HepG2 (cell line): ENCODE measurements at regions not wholly inside any gene's neighbourhood (a gene's known extent, or its start where the extent isn't known, plus 50 kb on each side); places are given as distances from the start of the nearest gene placed in this dataset.
A peak's percentile ranks its signal among the peaks of the same experiment; 100 is the strongest.
"Not testable (repeated sequence)": the region's sequence is repeated elsewhere in the genome, so short reads cannot be mapped to it uniquely, and the experiment has no call there.

Experiments
- ATAC-seq: fragments of 200-7000 bp; cut with Tn5 transposase; 3 replicates; pipeline ENCODE4 v1.9.1; 2020; ENCODE audit warnings: mild to moderate bottlenecking, moderate library complexity
- BruUV-seq: library from RNA; stranded (reverse); fragments of 400-500 nt; replicated peaks from 2 replicates; lab custom pipeline; 2021; lab: Mats Ljungman, UMichigan
- CTCF ChIA-PET: fragments of 300-600 bp; formaldehyde crosslinking; extraction: SDS; loops from one replicate; lab custom pipeline; 2021; ENCODE audit warnings: low total read pairs, inconsistent platforms, low intra/inter-chr PET ratio; lab: Yijun Ruan, JAX
- POLR2A ChIA-PET: fragments of 350-600 bp; sonication (Branson Sonifier 250); formaldehyde crosslinking; loops from one replicate; lab custom pipeline; 2020; ENCODE audit warnings: antibody characterized with exemption, inconsistent platforms; lab: Yijun Ruan, JAX
- DNase-seq: peaks from one replicate; pipeline ENCODE4 v3.0.0-alpha.2; 2015; ENCODE audit warnings: low spot score
- FAIRE-seq: peaks from 3 replicates; lab custom pipeline; 2011; peaks lifted over from hg19 to GRCh38; lab: Jason Lieb, UNC
- H2AFZ ChIP-seq: one replicate; pipeline ENCODE4 v1.6.1; 2011; ENCODE audit warnings: low read length, inconsistent platforms
- H3K27ac ChIP-seq: fragments of 300-600 bp; 3 replicates; pipeline ENCODE4 v1.8.0; 2011; ENCODE audit warnings: mixed run types, mild to moderate bottlenecking, mixed read lengths, low read length, inconsistent platforms; ENCODE audit not compliant: insufficient read depth; ENCODE audit errors: extremely low read length
- H3K27me3 ChIP-seq, 2 experiments: fragments of 200-600 bp in 1 of 2; 2 replicates in 1 of 2; 3 replicates in 1 of 2; pipeline versions ENCODE4 v1.6.0 to v1.8.0; 2011; ENCODE audit warnings: low read length in 2 of 2, mild to moderate bottlenecking in 2 of 2, moderate library complexity in 2 of 2, inconsistent platforms in 1 of 2; ENCODE audit not compliant: insufficient read depth in 2 of 2, control insufficient read depth in 1 of 2
- H3K36me3 ChIP-seq, 2 experiments: fragments of 200-600 bp in 1 of 2; replicated peaks in 1 of 2; 2 replicates in 1 of 2; 3 replicates in 1 of 2; pipeline versions ENCODE4 v1.5.1 to v1.8.0; 2011; ENCODE audit warnings: low read length in 2 of 2, inconsistent platforms in 1 of 2; ENCODE audit not compliant: insufficient read depth in 2 of 2, control insufficient read depth in 1 of 2
- H3K4me1 ChIP-seq: 2 replicates; pipeline ENCODE4 v1.5.1; 2012; ENCODE audit warnings: low read length, inconsistent platforms; ENCODE audit not compliant: insufficient read depth
- H3K4me2 ChIP-seq: 2 replicates; pipeline ENCODE4 v1.6.0; 2011; ENCODE audit warnings: low read depth, low read length, inconsistent platforms
- H3K4me3 ChIP-seq, 3 experiments: fragments of 200-600 bp in 1 of 3; sonication (generic), shearing (Covaris generic) in 1 of 3; replicated peaks in 1 of 3; 2 replicates each; pipeline ENCODE4 v1.5.1; 2011 to 2016; ENCODE audit warnings: low read length in 3 of 3, inconsistent platforms in 2 of 3, low read depth in 2 of 3, mild to moderate bottlenecking in 2 of 3, control low read depth in 1 of 3, mixed read lengths in 1 of 3; ENCODE audit not compliant: insufficient read depth in 1 of 3
- H3K79me2 ChIP-seq: one replicate; pipeline ENCODE4 v1.6.1; 2011; ENCODE audit warnings: low read length, inconsistent platforms; ENCODE audit not compliant: insufficient read depth
- H3K9ac ChIP-seq: 2 replicates; pipeline ENCODE4 v1.6.0; 2011; ENCODE audit warnings: mild to moderate bottlenecking, low read depth, low read length, inconsistent platforms; ENCODE audit not compliant: insufficient read depth
- H3K9me3 ChIP-seq: 2 replicates; pipeline ENCODE4 v1.5.1; 2012; ENCODE audit warnings: mild to moderate bottlenecking, low read length
- H4K20me1 ChIP-seq: 2 replicates; pipeline ENCODE4 v1.6.0; 2011; ENCODE audit warnings: inconsistent platforms, mild to moderate bottlenecking, low read length, moderate library complexity; ENCODE audit not compliant: insufficient read depth
- CAMTA2 ChIP-seq: sonication (generic); formaldehyde crosslinking; IDR thresholded peaks from 2 replicates; pipeline ENCODE4 v1.4.0; 2020; ENCODE audit warnings: mild to moderate bottlenecking, missing genetic modification reagents, borderline replicate concordance
- ELF4 ChIP-seq: sonication (generic); formaldehyde crosslinking; IDR thresholded peaks from 2 replicates; pipeline ENCODE4 v1.5.0; 2020; ENCODE audit warnings: missing genetic modification reagents, mild to moderate bottlenecking, moderate library complexity, borderline replicate concordance
- JDP2 ChIP-seq: sonication (generic); formaldehyde crosslinking; IDR thresholded peaks from 2 replicates; pipeline ENCODE4 v1.8.1; 2022; ENCODE audit warnings: missing genetic modification reagents, borderline replicate concordance
- MAFF ChIP-seq: IDR thresholded peaks from 2 replicates; pipeline ENCODE4 v1.6.1; 2011; ENCODE audit warnings: low read depth, low read length, improper control_type of control experiment
- MAFK ChIP-seq, 2 experiments: IDR thresholded peaks in 1 of 2; conservative IDR thresholded peaks in 1 of 2; 2 replicates each; pipeline ENCODE4 v1.6.1; 2011; ENCODE audit warnings: improper control_type of control experiment in 2 of 2, low read length in 2 of 2
- NCOR1 ChIP-seq: fragments of 200-600 bp; sonication (generic); IDR thresholded peaks from 2 replicates; pipeline ENCODE4 v1.7.0; 2017; ENCODE audit warnings: antibody characterized with exemption, low read length, borderline replicate concordance
- PRPF4 ChIP-seq: fragments of 200-400 bp; formaldehyde crosslinking; IDR thresholded peaks from 2 replicates; pipeline ENCODE4 v1.6.1; 2016; ENCODE audit warnings: low read length, low read depth; ENCODE audit not compliant: poor library complexity, severe bottlenecking
- ZBTB26 ChIP-seq: IDR thresholded peaks from 2 replicates; pipeline ENCODE4 v1.6.1; 2016; ENCODE audit warnings: missing compliant biosample characterization, missing genetic modification reagents, borderline replicate concordance
- ZBTB39 ChIP-seq: sonication (generic); formaldehyde crosslinking; IDR thresholded peaks from 2 replicates; pipeline ENCODE4 v1.5.0; 2020; ENCODE audit warnings: missing genetic modification reagents
- ZBTB42 ChIP-seq: sonication (generic); formaldehyde crosslinking; IDR thresholded peaks from 2 replicates; pipeline ENCODE4 v1.5.0; 2020; ENCODE audit warnings: mild to moderate bottlenecking, missing genetic modification reagents
- ZMYM4 ChIP-seq: sonication (generic); formaldehyde crosslinking; IDR thresholded peaks from 2 replicates; pipeline ENCODE4 v1.8.1; 2023; ENCODE audit warnings: mild to moderate bottlenecking, missing genetic modification reagents
- ZNF30 ChIP-seq: sonication (generic); formaldehyde crosslinking; IDR thresholded peaks from 2 replicates; pipeline ENCODE4 v1.5.0; 2020; ENCODE audit warnings: mild to moderate bottlenecking, missing genetic modification reagents
- WGBS: methylation state at CpG from one replicate; pipeline ENCODE4 v1.1.6; 2017; ENCODE audit warnings: low lambda C conversion rate; 5-methylcytosine and 5-hydroxymethylcytosine counted together
- in situ Hi-C: cut with HindIII; loops from 2 replicates; pipeline ENCODE4 v1.10.0; 2017; ENCODE audit warnings: low pct_unique_long_range_greater_than_20kb; ENCODE audit not compliant: extremely low pct_ligation_motif_present
- intact Hi-C: fragments of 100-400 bp; cut with micrococcal nuclease; formaldehyde crosslinking; loops from one replicate; pipeline ENCODE4 v1.10.0; 2022; ENCODE audit not compliant: unreplicated experiment

DNA sequence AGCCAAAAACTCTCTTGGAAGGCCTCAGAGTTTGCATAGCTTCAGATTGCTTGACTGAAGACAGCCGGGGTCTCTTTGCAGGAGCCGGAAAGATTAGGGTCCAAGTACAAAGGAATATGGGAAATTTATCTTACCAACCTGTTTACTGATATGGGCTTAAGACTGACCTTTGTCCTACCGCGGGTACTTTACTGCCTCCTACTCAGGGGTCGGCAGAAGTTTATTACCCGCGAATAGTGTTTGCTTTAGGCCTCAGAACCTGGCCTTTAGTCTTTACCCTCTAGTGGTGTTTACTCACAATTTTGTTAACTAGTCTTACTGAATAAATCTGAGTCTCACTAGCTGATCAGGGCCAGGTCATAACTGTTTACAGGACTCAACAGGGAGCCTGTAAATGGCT is 765.4 kb upstream of the SPRY2 start (continued):
- peak; percentile 52; the same call in 1 of the 2 replicates for TF ChIP-seq ZBTB39 (CRISPR knock-in tag)
- TF ChIP-seq ZBTB42 (CRISPR knock-in tag) = no peak
- TF ChIP-seq ZBTB26 = no peak
- peak; percentile 60 for TF ChIP-seq ZMYM4 (CRISPR knock-in tag)
- TF ChIP-seq NCOR1 = peak; percentile 39; the same call in 1 of the 2 replicates
- no peak for TF ChIP-seq JDP2 (CRISPR knock-in tag)

- H3K27ac ChIP-seq = no peak overlapping the region
- POLR2A ChIA-PET = no interaction called here
- no peak overlapping the region for H3K4me3 ChIP-seq
- TF ChIP-seq PRPF4 = no peak
- TF ChIP-seq ZNF30 (CRISPR knock-in tag) = no peak
- peak; percentile 50 to 74 for TF ChIP-seq MAFK (conservative IDR thresholded peaks at IDR 0.05 in 1 of 2, IDR thresholded peaks at IDR 0.05 in 1 of 2; ENCODE audit: low read length in 2 of 2)
- peak; percentile 70 for TF ChIP-seq MAFF
- no peak for TF ChIP-seq CAMTA2 (CRISPR knock-in tag)
- TF ChIP-seq ELF4 (CRISPR knock-in tag) = no peak
- in situ Hi-C loops = no loop called here
- DNase-seq (no peak), FAIRE-seq (no peak), ATAC-seq (no peak)
- no peaks in the 10 kb centered on the region for H3K27me3 ChIP-seq
- intact Hi-C loops = no loop called here
- no peak overlapping the region for H3K9ac ChIP-seq
- no peak overlapping the region for H3K4me2 ChIP-seq
- CTCF ChIA-PET = no interaction called here
- no peak overlapping the region for H2AFZ ChIP-seq
- H4K20me1 ChIP-seq = no peaks in the 10 kb centered on the region
- WGBS = 88% methylated on average over 1 of the region's 1 CpG
- no peaks in the 10 kb centered on the region for H3K36me3 ChIP-seq
- H3K9me3 ChIP-seq = no peaks in the 10 kb centered on the region
- H3K79me2 ChIP-seq = no peaks in the 10 kb centered on the region
- peaks cover 19% of the 10 kb centered on the region for H3K4me1 ChIP-seq
- BruUV-seq = no TSS peak
Observed at GRCh38 chr13:81104035-81104715, 763.2 kb upstream of the SPRY2 start.

DNA sequence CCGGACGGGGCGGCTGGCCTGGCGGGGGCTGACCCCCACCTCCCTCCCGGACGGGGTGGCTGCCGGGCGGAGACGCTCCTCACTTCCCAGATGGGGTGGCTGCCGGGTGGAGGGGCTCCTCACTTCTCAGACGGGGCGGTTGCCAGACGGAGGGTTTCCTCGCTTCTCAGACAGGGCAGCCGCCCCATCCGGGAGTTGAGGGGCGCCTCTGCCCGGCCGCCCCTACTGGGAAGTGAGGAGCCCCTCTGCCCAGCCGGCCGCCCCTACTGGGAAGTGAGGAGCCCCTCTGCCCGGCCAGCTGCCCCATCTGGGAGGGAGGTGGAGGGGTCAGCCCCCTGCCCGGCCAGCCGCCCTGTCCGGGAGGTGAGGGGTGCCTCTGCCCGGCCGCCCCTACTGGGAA is 761.1 kb upstream of the SPRY2 start:
- H4K20me1 ChIP-seq, H3K4me2 ChIP-seq, ATAC-seq, in situ Hi-C loops, H3K27me3 ChIP-seq, DNase-seq, H3K9me3 ChIP-seq, CTCF ChIA-PET, FAIRE-seq, POLR2A ChIA-PET, H3K36me3 ChIP-seq, intact Hi-C loops, H2AFZ ChIP-seq, BruUV-seq, H3K4me3 ChIP-seq, H3K27ac ChIP-seq, H3K9ac ChIP-seq, H3K79me2 ChIP-seq: not testable (repeated sequence)
- 85% methylated on average over 8 of the region's 27 CpGs for WGBS
- H3K4me1 ChIP-seq = peaks cover 17% of the 10 kb centered on the region
